ENCODE measurements at regions not wholly inside any gene's neighbourhood (a gene's known extent, or its start where the extent isn't known, plus 50 kb on each side); places are given as distances from the start of the nearest gene placed in this dataset.

DNA sequence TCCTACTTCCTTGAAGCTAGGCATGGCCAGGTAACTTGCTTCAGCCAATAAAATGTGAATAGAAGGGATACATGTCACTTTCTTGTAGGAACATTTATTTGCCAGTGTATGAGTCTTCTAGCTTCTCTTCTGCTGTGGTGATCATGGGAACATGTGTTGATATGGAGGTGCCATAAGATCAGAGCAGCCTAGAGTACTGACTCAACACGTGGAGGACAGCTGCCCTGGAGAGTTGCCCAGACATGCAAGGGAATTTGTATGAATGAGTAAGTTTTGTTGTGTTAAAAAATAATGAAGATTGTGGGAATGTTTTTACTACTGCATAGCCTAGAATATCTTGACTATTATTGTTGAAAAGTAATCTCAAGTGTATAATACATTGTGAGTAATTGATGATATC is 502.3 kb downstream of the NUF2 start:
- no peaks in the 10 kb centered on the region for H3K23me2 ChIP-seq (ENCODE audit: insufficient read length, low read depth, low read length, poor library complexity, severe bottlenecking)
- no peaks in the 10 kb centered on the region; a peak in 1 of 7 replicates for H3K36me3 Mint-ChIP-seq (ENCODE audit: insufficient read depth in 1 of 3, low read depth in 3 of 3)
- H2BK15ac ChIP-seq (ENCODE audit: low read depth, low read length): no peak overlapping the region
- H3K79me1 ChIP-seq (ENCODE audit: insufficient read depth, low read depth, low read length, poor library complexity, severe bottlenecking): no peaks in the 10 kb centered on the region
- no peak overlapping the region for H3K56ac ChIP-seq (ENCODE audit: insufficient read length, low read depth, low read length)
- no peak overlapping the region for H3K4me2 ChIP-seq (ENCODE audit: insufficient read depth, insufficient read length, low read length)
- H2BK12ac ChIP-seq (ENCODE audit: insufficient read length, low read depth, low read length): no peak overlapping the region
- no peak overlapping the region for H3T11ph ChIP-seq (ENCODE audit: low read length)
- no peaks in the 10 kb centered on the region for H3K9me3 Mint-ChIP-seq
- H4K8ac ChIP-seq (replicated peaks; ENCODE audit: insufficient read length, low read depth, low read length): no peak overlapping the region
- no peaks in the 10 kb centered on the region for H3K4me1 Mint-ChIP-seq
- no peak overlapping the region for H3K23ac ChIP-seq (ENCODE audit: insufficient read length, low read depth, low read length)
- no peak overlapping the region for H2BK20ac ChIP-seq (ENCODE audit: low read depth, low read length, poor library complexity, severe bottlenecking)
- no peak overlapping the region for H3K4ac ChIP-seq (ENCODE audit: low read depth, low read length)
- no CpG with 5 or more reads among the region's 1 CpG for WGBS (ENCODE audit: extremely low coverage, insufficient read length, low lambda C conversion rate)
- no peak overlapping the region for H3K9ac ChIP-seq (ENCODE audit: extremely low read depth, insufficient read length, low read length)
- H3K9me3 ChIP-seq (ENCODE audit: control insufficient read depth, low read depth, low read length): no peaks in the 10 kb centered on the region
- H2AFZ ChIP-seq (ENCODE audit: low read length): no peak overlapping the region
- no peak overlapping the region for H3K4me3 Mint-ChIP-seq
- no peaks in the 10 kb centered on the region for H3K27me3 Mint-ChIP-seq (ENCODE audit: low read depth)
- no peak overlapping the region for H2AK5ac ChIP-seq (ENCODE audit: insufficient read length, low read length)
- H3K18ac ChIP-seq (ENCODE audit: insufficient read length, low read depth, low read length): no peak overlapping the region
- no peak overlapping the region for H4K5ac ChIP-seq (ENCODE audit: insufficient read length, low read depth, low read length)
- H4K91ac ChIP-seq (ENCODE audit: insufficient read length, low read depth, low read length): no peak overlapping the region
- no peak overlapping the region for H3K27ac Mint-ChIP-seq
- H4K20me1 ChIP-seq (ENCODE audit: control insufficient read depth, insufficient read depth, insufficient read length): no peaks in the 10 kb centered on the region
- H3K14ac ChIP-seq (ENCODE audit: insufficient read depth, low read length): no peak overlapping the region
- no peaks in the 10 kb centered on the region; the same call in 1 of the 2 replicates for H3K79me2 ChIP-seq (ENCODE audit: insufficient read depth, low read length)
- DNase-seq: no peak
- H3K27me3 ChIP-seq (ENCODE audit: insufficient read depth, low read length): no peaks in the 10 kb centered on the region
- no peaks in the 10 kb centered on the region for H3K4me1 ChIP-seq (ENCODE audit: insufficient read depth, low read length)
- TF ChIP-seq, protein P1, sequence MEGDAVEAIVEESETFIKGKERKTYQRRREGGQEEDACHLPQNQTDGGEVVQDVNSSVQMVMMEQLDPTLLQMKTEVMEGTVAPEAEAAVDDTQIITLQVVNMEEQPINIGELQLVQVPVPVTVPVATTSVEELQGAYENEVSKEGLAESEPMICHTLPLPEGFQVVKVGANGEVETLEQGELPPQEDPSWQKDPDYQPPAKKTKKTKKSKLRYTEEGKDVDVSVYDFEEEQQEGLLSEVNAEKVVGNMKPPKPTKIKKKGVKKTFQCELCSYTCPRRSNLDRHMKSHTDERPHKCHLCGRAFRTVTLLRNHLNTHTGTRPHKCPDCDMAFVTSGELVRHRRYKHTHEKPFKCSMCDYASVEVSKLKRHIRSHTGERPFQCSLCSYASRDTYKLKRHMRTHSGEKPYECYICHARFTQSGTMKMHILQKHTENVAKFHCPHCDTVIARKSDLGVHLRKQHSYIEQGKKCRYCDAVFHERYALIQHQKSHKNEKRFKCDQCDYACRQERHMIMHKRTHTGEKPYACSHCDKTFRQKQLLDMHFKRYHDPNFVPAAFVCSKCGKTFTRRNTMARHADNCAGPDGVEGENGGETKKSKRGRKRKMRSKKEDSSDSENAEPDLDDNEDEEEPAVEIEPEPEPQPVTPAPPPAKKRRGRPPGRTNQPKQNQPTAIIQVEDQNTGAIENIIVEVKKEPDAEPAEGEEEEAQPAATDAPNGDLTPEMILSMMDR (conservative IDR thresholded peaks at IDR 0.05): no peak
- no peak overlapping the region for H2BK120ac ChIP-seq (ENCODE audit: low read depth, low read length, poor library complexity, severe bottlenecking)
- no peak overlapping the region for H3K27ac ChIP-seq (ENCODE audit: insufficient read length, low read depth, low read length)
- no peak overlapping the region for H2BK5ac ChIP-seq (ENCODE audit: insufficient read length, low read length)
